ENCODE measurements at regions not wholly inside any gene's neighbourhood (a gene's known extent, or its start where the extent isn't known, plus 50 kb on each side); places are given as distances from the start of the nearest gene placed in this dataset.
"Not testable (repeated sequence)": the region's sequence is repeated elsewhere in the genome, so short reads cannot be mapped to it uniquely, and the experiment has no call there.

DNA sequence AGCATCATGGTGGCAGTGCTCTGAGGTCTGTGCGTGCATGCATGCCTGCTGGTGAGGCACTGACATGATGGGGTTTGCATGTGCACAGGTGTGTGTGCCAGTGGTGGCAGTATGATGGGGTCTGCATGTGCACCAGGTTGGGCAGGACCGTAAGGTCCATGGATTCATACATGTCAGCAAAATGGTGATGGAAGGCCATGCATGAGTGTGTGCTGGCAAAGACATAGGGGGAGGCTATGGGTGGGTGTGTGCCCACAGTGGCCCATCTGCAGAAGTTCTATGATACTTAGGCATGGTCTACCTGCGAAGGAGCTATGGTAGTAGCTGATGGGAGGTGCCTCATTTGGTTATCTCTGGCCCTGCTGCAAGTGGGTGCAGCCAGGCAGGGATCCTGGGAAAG is 348.0 kb upstream of the TARS1 start:
- ChIA-PET CTCF (no interaction called here), POLR2A (no interaction called here)
- Mint-ChIP-seq H3K4me3 (no peak overlapping the region), H3K27me3 (no peaks in the 10 kb centered on the region), H3K9me3 (peaks cover 5% of the 10 kb centered on the region), H3K27ac (no peak overlapping the region), H3K4me1 (ENCODE audit: low read depth) (no peaks in the 10 kb centered on the region), H3K36me3 (ENCODE audit: low read depth) (no peaks in the 10 kb centered on the region)
- no peak for DNase-seq
- ATAC-seq = no peak
- TF ChIP-seq, protein P1, sequence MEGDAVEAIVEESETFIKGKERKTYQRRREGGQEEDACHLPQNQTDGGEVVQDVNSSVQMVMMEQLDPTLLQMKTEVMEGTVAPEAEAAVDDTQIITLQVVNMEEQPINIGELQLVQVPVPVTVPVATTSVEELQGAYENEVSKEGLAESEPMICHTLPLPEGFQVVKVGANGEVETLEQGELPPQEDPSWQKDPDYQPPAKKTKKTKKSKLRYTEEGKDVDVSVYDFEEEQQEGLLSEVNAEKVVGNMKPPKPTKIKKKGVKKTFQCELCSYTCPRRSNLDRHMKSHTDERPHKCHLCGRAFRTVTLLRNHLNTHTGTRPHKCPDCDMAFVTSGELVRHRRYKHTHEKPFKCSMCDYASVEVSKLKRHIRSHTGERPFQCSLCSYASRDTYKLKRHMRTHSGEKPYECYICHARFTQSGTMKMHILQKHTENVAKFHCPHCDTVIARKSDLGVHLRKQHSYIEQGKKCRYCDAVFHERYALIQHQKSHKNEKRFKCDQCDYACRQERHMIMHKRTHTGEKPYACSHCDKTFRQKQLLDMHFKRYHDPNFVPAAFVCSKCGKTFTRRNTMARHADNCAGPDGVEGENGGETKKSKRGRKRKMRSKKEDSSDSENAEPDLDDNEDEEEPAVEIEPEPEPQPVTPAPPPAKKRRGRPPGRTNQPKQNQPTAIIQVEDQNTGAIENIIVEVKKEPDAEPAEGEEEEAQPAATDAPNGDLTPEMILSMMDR (IDR thresholded peaks at IDR 0.05) = no peak
- intact Hi-C loops (cut with micrococcal nuclease) = no loop called here

GRCh38 chr5:33102551-33102950 is 338.2 kb upstream of the TARS1 start:
- H3K36me3 Mint-ChIP-seq (ENCODE audit: low read depth) = no peaks in the 10 kb centered on the region

DNA sequence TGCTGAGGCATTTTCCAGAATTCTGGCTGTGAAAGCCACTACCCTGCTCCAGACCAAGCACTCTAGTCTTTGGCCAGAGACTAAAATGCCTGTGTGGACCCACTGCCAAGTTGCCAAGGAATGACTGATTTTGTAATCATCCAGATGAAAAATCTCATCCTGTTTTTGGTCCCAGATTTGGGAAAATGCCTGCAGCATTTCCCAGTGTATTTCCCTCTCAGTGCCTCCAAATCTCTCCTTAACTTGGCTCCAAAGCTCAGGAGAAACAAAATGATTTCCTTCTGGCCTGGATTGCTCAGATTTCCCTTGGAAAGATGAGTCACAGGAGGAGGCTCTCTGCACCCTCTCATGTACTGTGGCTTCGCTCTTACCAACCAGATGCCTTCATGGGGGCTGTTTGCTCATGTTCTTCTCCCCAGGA is 335.2 kb upstream of the TARS1 start:
- ChIA-PET CTCF (no interaction called here), POLR2A (no interaction called here)
- no peak overlapping the region for H3K4me3 Mint-ChIP-seq
- TF ChIP-seq, protein P1 (IDR thresholded peaks at IDR 0.05) = no peak
- H3K27me3 Mint-ChIP-seq = no peaks in the 10 kb centered on the region
- ATAC-seq (no peak), DNase-seq (no peak)
- H3K9me3 Mint-ChIP-seq = peaks cover 25% of the 10 kb centered on the region
- H3K4me1 Mint-ChIP-seq (ENCODE audit: low read depth) = no peaks in the 10 kb centered on the region
- intact Hi-C loops (cut with micrococcal nuclease) = no loop called here
- H3K27ac Mint-ChIP-seq = no peak overlapping the region
- no peaks in the 10 kb centered on the region for H3K36me3 Mint-ChIP-seq (ENCODE audit: low read depth)

More at GRCh38 chr5:33102551-33102950, 338.2 kb upstream of the TARS1 start:
- TF ChIP-seq, protein P1 (IDR thresholded peaks at IDR 0.05) = no peak
- intact Hi-C loops (cut with micrococcal nuclease) = no loop called here
- Mint-ChIP-seq H3K27ac (no peak overlapping the region), H3K9me3 (peaks cover 22% of the 10 kb centered on the region), H3K27me3 (no peaks in the 10 kb centered on the region), H3K4me1 (ENCODE audit: low read depth) (no peaks in the 10 kb centered on the region), H3K4me3 (no peak overlapping the region)
- POLR2A ChIA-PET = no interaction called here
- DNase-seq (no peak), ATAC-seq (no peak)
- CTCF ChIA-PET = no interaction called here

DNA sequence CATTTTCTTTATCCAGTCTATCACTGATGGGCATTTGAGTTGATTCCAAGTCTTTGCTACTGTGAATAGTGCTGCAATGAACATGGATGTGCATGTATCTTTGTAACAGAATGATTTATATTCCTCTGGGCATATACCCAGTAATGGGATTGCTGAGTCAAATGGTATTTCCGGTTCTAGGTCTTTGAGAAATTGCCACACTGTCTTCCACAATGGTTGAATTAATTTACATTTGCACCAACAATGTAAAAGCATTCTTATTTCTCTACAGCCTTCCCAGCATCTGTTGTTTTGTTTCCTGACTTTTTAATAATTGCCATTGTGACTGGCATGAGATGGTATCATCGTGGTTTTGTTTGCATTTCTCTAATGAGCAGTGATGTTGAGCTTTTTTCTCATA is 330.3 kb upstream of the TARS1 start:
- POLR2A ChIA-PET; H3K27ac Mint-ChIP-seq; H3K36me3 Mint-ChIP-seq (ENCODE audit: low read depth); H3K4me3 Mint-ChIP-seq; DNase-seq; intact Hi-C loops (cut with micrococcal nuclease); H3K9me3 Mint-ChIP-seq; ATAC-seq; H3K27me3 Mint-ChIP-seq; H3K4me1 Mint-ChIP-seq (ENCODE audit: low read depth); CTCF ChIA-PET: not testable (repeated sequence)

DNA sequence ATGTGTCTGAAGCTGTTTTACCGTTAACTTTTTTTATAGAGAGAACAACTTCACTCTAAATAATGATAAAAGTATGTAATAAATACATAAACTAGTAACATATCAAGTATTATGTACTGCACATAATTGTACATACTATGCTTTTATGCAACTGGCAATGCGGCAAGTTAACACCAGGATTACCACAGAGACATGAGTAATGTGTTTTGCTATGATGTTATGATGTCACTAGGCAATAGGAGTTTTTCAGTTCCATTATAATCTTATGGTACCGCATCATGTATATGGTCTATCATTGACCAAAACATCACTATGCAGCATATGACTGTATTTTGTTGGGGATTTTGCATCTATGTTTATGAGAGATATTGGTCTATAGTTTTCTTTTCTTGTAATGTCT is 326.4 kb upstream of the TARS1 start:
- DNase-seq (no peak), ATAC-seq (no peak)
- no peaks in the 10 kb centered on the region for H3K36me3 Mint-ChIP-seq (ENCODE audit: low read depth)
- TF ChIP-seq, protein P1 (IDR thresholded peaks at IDR 0.05) = no peak
- H3K4me3 Mint-ChIP-seq = no peak overlapping the region
- H3K9me3 Mint-ChIP-seq = peaks cover 9% of the 10 kb centered on the region
- no peaks in the 10 kb centered on the region for H3K4me1 Mint-ChIP-seq (ENCODE audit: low read depth)
- ChIA-PET CTCF (no interaction called here), POLR2A (no interaction called here)
- intact Hi-C loops (cut with micrococcal nuclease) = no loop called here
- H3K27ac Mint-ChIP-seq = no peak overlapping the region
- no peaks in the 10 kb centered on the region for H3K27me3 Mint-ChIP-seq

- TF ChIP-seq, protein P1 (IDR thresholded peaks at IDR 0.05) = no peak
- no peak for DNase-seq
- intact Hi-C loops (cut with micrococcal nuclease) = no loop called here
- ChIA-PET POLR2A (no interaction called here), CTCF (no interaction called here)
- Mint-ChIP-seq H3K27ac (no peak overlapping the region), H3K4me3 (no peak overlapping the region), H3K9me3 (peaks cover 7% of the 10 kb centered on the region), H3K27me3 (no peaks in the 10 kb centered on the region), H3K36me3 (ENCODE audit: low read depth) (no peaks in the 10 kb centered on the region), H3K4me1 (ENCODE audit: low read depth) (no peaks in the 10 kb centered on the region)
- no peak for ATAC-seq
Measured at GRCh38 chr5:33115467-33115866, 325.3 kb upstream of the TARS1 start.
